OCI-LY1 (cell line): ENCODE measurements at regions not wholly inside any gene's neighbourhood (a gene's known extent, or its start where the extent isn't known, plus 50 kb on each side); places are given as distances from the start of the nearest gene placed in this dataset.

Experiments
- CTCF ChIP-seq: fragments of 200-600 bp; sonication (generic), shearing (Covaris generic); IDR thresholded peaks from 2 replicates; pipeline ENCODE4 v1.5.1; 2017; ENCODE audit warnings: mild to moderate bottlenecking, antibody characterized with exemption, low read length, moderate library complexity, mixed read lengths
- EZH2 ChIP-seq: fragments of 200-600 bp; sonication (generic), shearing (Covaris generic); IDR thresholded peaks from 2 replicates; pipeline ENCODE4 v1.8.0; 2017; ENCODE audit warnings: borderline replicate concordance, mixed run types, mild to moderate bottlenecking, antibody characterized with exemption, low read length, moderate library complexity, mixed read lengths

- TF ChIP-seq CTCF, result no peak
- no peak for TF ChIP-seq EZH2
These were observed 217.7 kb downstream of the FOXA2 start for GRCh38 chr20:22366631-22367030.
